GM12878 (cell line): ENCODE measurements at regions not wholly inside any gene's neighbourhood (a gene's known extent, or its start where the extent isn't known, plus 50 kb on each side); places are given as distances from the start of the nearest gene placed in this dataset.

Experiments used
- ATF2 ChIP-seq: IDR thresholded peaks from 2 replicates; pipeline ENCODE4 v1.6.1; 2012; ENCODE audit warnings: low read length, inconsistent platforms
- BRCA1 ChIP-seq: IDR thresholded peaks from 2 replicates; pipeline ENCODE4 v1.6.1; 2011; ENCODE audit warnings: low read depth, low read length, improper control_type of control experiment
- CTCF ChIP-seq, 3 experiments: IDR thresholded peaks in 2 of 3; conservative IDR thresholded peaks in 1 of 3; 2 replicates each; pipeline ENCODE4 v1.5.1; 2011; ENCODE audit warnings: low read depth in 3 of 3, low read length in 3 of 3, mild to moderate bottlenecking in 3 of 3, control low read depth in 2 of 3, moderate library complexity in 2 of 3, inconsistent platforms in 1 of 3, mixed read lengths in 1 of 3; ENCODE audit not compliant: control insufficient read depth in 2 of 3, insufficient read depth in 1 of 3; ENCODE audit errors: extremely low read depth in 1 of 3
- ESRRA ChIP-seq: IDR thresholded peaks from 2 replicates; pipeline ENCODE4 v1.6.1; 2012; ENCODE audit warnings: mild to moderate bottlenecking, low read length, improper control_type of control experiment
- EZH2 ChIP-seq: IDR thresholded peaks from 2 replicates; pipeline ENCODE4 v1.6.1; 2012; ENCODE audit warnings: low read depth, mild to moderate bottlenecking, control low read depth, inconsistent platforms, low read length, borderline replicate concordance; ENCODE audit not compliant: control insufficient read depth
- FOXM1 ChIP-seq: IDR thresholded peaks from 2 replicates; pipeline ENCODE4 v1.6.1; 2012; ENCODE audit warnings: low read depth, mild to moderate bottlenecking, inconsistent platforms, low read length, moderate library complexity
- JUND ChIP-seq: IDR thresholded peaks from 2 replicates; pipeline ENCODE4 v1.6.1; 2012; ENCODE audit warnings: low read depth, mild to moderate bottlenecking, low read length, improper control_type of control experiment, moderate library complexity
- POLR2A ChIP-seq: IDR thresholded peaks from 2 replicates; pipeline ENCODE4 v1.6.1; 2011; ENCODE audit warnings: low read depth, mild to moderate bottlenecking, low read length
- POLR2AphosphoS5 ChIP-seq: IDR thresholded peaks from 2 replicates; pipeline ENCODE4 v1.6.1; 2011; ENCODE audit warnings: mild to moderate bottlenecking, low read length, inconsistent platforms
- RAD21 ChIP-seq: IDR thresholded peaks from 2 replicates; pipeline ENCODE4 v1.6.1; 2011; ENCODE audit warnings: mild to moderate bottlenecking, low read depth, low read length, moderate library complexity; ENCODE audit not compliant: insufficient read depth
- RAD51 ChIP-seq: fragments of 450-650 bp; IDR thresholded peaks from 2 replicates; pipeline ENCODE4 v1.6.1; 2016; ENCODE audit warnings: moderate library complexity, mild to moderate bottlenecking, inconsistent platforms
- TAF1 ChIP-seq: IDR thresholded peaks from 2 replicates; pipeline ENCODE4 v1.6.1; 2011; ENCODE audit warnings: mild to moderate bottlenecking, low read depth, low read length, borderline replicate concordance
- USF2 ChIP-seq: IDR thresholded peaks from 2 replicates; pipeline ENCODE4 v1.6.1; 2011; ENCODE audit warnings: low read depth, low read length, improper control_type of control experiment, borderline replicate concordance
- TF ChIP-seq, protein P1 (sequence below): IDR thresholded peaks from 2 replicates; pipeline ENCODE4 v1.6.1; 2012; ENCODE audit warnings: mild to moderate bottlenecking, low read depth, low read length

GRCh38 chr5:175096469-175097165 lies 347.4 kb downstream of the DRD1 start:
- TF ChIP-seq CTCF (IDR thresholded peaks at IDR 0.05 in 2 of 3, conservative IDR thresholded peaks at IDR 0.05 in 1 of 3; ENCODE audit: control insufficient read depth in 2 of 3, extremely low read depth in 1 of 3, insufficient read depth in 1 of 3, low read depth in 3 of 3, low read length in 3 of 3) (no peak), ATF2 (no peak), TAF1 (no peak), USF2 (no peak), EZH2 (no peak), RAD51 (no peak), POLR2A (no peak), BRCA1 (no peak), RAD21 (no peak), ESRRA (no peak), POLR2AphosphoS5 (no peak), FOXM1 (no peak), JUND (no peak)
- TF ChIP-seq, protein P1, sequence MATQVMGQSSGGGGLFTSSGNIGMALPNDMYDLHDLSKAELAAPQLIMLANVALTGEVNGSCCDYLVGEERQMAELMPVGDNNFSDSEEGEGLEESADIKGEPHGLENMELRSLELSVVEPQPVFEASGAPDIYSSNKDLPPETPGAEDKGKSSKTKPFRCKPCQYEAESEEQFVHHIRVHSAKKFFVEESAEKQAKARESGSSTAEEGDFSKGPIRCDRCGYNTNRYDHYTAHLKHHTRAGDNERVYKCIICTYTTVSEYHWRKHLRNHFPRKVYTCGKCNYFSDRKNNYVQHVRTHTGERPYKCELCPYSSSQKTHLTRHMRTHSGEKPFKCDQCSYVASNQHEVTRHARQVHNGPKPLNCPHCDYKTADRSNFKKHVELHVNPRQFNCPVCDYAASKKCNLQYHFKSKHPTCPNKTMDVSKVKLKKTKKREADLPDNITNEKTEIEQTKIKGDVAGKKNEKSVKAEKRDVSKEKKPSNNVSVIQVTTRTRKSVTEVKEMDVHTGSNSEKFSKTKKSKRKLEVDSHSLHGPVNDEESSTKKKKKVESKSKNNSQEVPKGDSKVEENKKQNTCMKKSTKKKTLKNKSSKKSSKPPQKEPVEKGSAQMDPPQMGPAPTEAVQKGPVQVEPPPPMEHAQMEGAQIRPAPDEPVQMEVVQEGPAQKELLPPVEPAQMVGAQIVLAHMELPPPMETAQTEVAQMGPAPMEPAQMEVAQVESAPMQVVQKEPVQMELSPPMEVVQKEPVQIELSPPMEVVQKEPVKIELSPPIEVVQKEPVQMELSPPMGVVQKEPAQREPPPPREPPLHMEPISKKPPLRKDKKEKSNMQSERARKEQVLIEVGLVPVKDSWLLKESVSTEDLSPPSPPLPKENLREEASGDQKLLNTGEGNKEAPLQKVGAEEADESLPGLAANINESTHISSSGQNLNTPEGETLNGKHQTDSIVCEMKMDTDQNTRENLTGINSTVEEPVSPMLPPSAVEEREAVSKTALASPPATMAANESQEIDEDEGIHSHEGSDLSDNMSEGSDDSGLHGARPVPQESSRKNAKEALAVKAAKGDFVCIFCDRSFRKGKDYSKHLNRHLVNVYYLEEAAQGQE, result no peak
